Endodermal cell (in vitro differentiated cells): ENCODE measurements at regions not wholly inside any gene's neighbourhood (a gene's known extent, or its start where the extent isn't known, plus 50 kb on each side); places are given as distances from the start of the nearest gene placed in this dataset.

Experiments
- DNase-seq: peaks from one replicate; pipeline ENCODE4 v3.0.0-alpha.2; 2017
- H3K27ac ChIP-seq: 2 replicates; pipeline ENCODE4 v1.5.1; 2013; ENCODE audit warnings: mild to moderate bottlenecking, low read depth, low read length, moderate library complexity
- H3K27me3 ChIP-seq: 2 replicates; pipeline ENCODE4 v1.6.1; 2013; ENCODE audit warnings: mild to moderate bottlenecking, low read length, moderate library complexity; ENCODE audit not compliant: insufficient read depth, control insufficient read depth, poor library complexity, severe bottlenecking
- H3K36me3 ChIP-seq: 2 replicates; pipeline ENCODE4 v1.7.0; 2013; ENCODE audit warnings: mild to moderate bottlenecking, low read length, moderate library complexity; ENCODE audit not compliant: control insufficient read depth, insufficient read depth
- H3K4me1 ChIP-seq: one replicate; pipeline ENCODE4 v1.7.0; 2013; ENCODE audit warnings: low read length; ENCODE audit not compliant: control insufficient read depth, insufficient read depth
- H3K4me3 ChIP-seq: 2 replicates; pipeline ENCODE4 v1.5.1; 2013; ENCODE audit warnings: mild to moderate bottlenecking, low read length, moderate library complexity
- H3K9ac ChIP-seq: 2 replicates; pipeline ENCODE4 v1.6.1; 2013; ENCODE audit warnings: mild to moderate bottlenecking, low read length, moderate library complexity; ENCODE audit not compliant: poor library complexity, severe bottlenecking; ENCODE audit errors: extremely low read depth
- H3K9me3 ChIP-seq: 2 replicates; pipeline ENCODE4 v1.6.1; 2013; ENCODE audit warnings: mild to moderate bottlenecking, low read length, moderate library complexity; ENCODE audit not compliant: control insufficient read depth
- H3K27ac Mint-ChIP-seq: 2 replicates; pipeline ENCODE4 v1.8.0; 2020; ENCODE audit warnings: mixed read lengths
- H3K27me3 Mint-ChIP-seq: 2 replicates; pipeline ENCODE4 v1.8.0; 2021; ENCODE audit warnings: mild to moderate bottlenecking, mixed read lengths; ENCODE audit not compliant: insufficient read depth
- H3K36me3 Mint-ChIP-seq: 2 replicates; pipeline ENCODE4 v1.8.0; 2020; ENCODE audit warnings: low read depth, mixed read lengths
- H3K4me1 Mint-ChIP-seq: 2 replicates; pipeline ENCODE4 v1.8.0; 2020; ENCODE audit warnings: mixed read lengths
- H3K4me3 Mint-ChIP-seq: 2 replicates; pipeline ENCODE4 v1.8.0; 2020; ENCODE audit warnings: mild to moderate bottlenecking, moderate library complexity, mixed read lengths
- H3K9me3 Mint-ChIP-seq: 2 replicates; pipeline ENCODE4 v1.8.0; 2020; ENCODE audit warnings: mild to moderate bottlenecking, mixed read lengths
- WGBS, 2 experiments: methylation state at CpG; one replicate each; pipeline versions ENCODE4 v1.1.5 to v1.1.7; 2013; ENCODE audit warnings: missing lambda C conversion rate in 2 of 2, mixed read lengths in 1 of 2; ENCODE audit not compliant: insufficient coverage in 1 of 2, insufficient read length in 1 of 2; 5-methylcytosine and 5-hydroxymethylcytosine counted together
- TF ChIP-seq, protein P1 (sequence below): fragments of 200-600 bp; sonication (generic); conservative IDR thresholded peaks from 2 replicates; pipeline ENCODE4 v1.5.0; 2021; ENCODE audit warnings: antibody characterized with exemption, mild to moderate bottlenecking

DNA sequence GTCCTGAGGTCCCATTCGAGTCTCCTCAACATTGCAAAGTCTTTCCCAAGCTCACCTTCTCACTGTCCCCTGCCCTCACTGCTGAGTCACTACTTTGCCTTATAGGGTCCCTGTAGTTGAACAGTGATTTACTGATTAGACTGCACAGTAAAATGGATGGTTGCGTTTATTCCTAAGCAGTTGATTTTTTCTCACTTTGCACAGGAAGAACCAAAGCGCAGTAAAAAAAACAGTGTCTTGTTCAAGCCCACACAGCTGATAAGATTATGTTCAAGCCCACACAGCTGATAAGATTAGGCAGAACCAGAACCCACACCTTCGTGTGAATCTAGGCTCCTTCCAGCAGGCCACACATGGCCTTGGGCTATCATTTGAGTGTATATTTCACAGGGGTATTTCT is 215.3 kb upstream of the COPS8 start:
- Mint-ChIP-seq H3K27ac (no peak overlapping the region), H3K36me3 (peaks cover 6% of the 10 kb centered on the region), H3K27me3 (peaks cover 34% of the 10 kb centered on the region), H3K9me3 (peaks cover 27% of the 10 kb centered on the region), H3K4me3 (no peak overlapping the region), H3K4me1 (peaks cover 24% of the 10 kb centered on the region)
- no peaks in the 10 kb centered on the region for H3K36me3 ChIP-seq
- H3K4me3 ChIP-seq, result no peak overlapping the region
- H3K27me3 ChIP-seq, result no peaks in the 10 kb centered on the region
- H3K4me1 ChIP-seq, result peaks cover 3% of the 10 kb centered on the region
- 88 to 89% methylated on average over 2 to 4 of the region's 4 CpGs for whole genome bisulfite sequencing, 2 experiments
- no peak overlapping the region for H3K9ac ChIP-seq
- H3K9me3 ChIP-seq, result peaks cover 14% of the 10 kb centered on the region
- H3K27ac ChIP-seq, result no peak overlapping the region
- TF ChIP-seq, protein P1, sequence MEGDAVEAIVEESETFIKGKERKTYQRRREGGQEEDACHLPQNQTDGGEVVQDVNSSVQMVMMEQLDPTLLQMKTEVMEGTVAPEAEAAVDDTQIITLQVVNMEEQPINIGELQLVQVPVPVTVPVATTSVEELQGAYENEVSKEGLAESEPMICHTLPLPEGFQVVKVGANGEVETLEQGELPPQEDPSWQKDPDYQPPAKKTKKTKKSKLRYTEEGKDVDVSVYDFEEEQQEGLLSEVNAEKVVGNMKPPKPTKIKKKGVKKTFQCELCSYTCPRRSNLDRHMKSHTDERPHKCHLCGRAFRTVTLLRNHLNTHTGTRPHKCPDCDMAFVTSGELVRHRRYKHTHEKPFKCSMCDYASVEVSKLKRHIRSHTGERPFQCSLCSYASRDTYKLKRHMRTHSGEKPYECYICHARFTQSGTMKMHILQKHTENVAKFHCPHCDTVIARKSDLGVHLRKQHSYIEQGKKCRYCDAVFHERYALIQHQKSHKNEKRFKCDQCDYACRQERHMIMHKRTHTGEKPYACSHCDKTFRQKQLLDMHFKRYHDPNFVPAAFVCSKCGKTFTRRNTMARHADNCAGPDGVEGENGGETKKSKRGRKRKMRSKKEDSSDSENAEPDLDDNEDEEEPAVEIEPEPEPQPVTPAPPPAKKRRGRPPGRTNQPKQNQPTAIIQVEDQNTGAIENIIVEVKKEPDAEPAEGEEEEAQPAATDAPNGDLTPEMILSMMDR, result no peak
- peak; percentile 22 for DNase-seq

DNA sequence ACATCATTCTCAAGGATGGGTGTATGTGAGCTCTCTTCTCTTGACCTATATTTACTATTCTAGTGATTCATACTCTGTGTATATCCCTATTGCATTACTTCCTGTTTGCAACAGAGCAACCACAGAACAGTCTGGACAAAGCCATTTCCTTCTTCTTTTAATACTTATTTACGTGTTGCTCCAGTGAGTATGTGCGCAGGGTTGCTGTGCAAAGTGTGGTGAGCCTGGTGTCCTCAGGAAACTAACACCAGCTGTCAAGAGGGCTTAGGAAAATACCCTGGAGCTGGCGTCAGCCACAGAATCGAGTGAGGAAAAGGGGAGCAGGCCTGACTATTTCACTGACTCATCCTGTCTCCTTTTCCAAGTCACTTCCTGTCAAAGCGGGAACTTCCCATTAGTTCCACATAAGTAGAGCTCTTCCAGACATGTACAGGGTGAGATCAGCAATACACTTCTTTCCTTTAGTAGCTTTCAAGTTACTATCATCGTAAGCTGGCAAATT is 214.1 kb upstream of the COPS8 start:
- Mint-ChIP-seq H3K36me3 (no peaks in the 10 kb centered on the region), H3K27me3 (peaks cover 35% of the 10 kb centered on the region), H3K9me3 (peaks cover 15% of the 10 kb centered on the region), H3K27ac (no peak overlapping the region), H3K4me3 (no peak overlapping the region), H3K4me1 (peaks cover 28% of the 10 kb centered on the region)
- DNase-seq, result no peak
- Histone ChIP-seq H3K27me3 (no peaks in the 10 kb centered on the region), H3K9ac (no peak overlapping the region), H3K36me3 (no peaks in the 10 kb centered on the region), H3K4me1 (peaks cover 10% of the 10 kb centered on the region), H3K9me3 (peaks cover 2% of the 10 kb centered on the region), H3K27ac (no peak overlapping the region), H3K4me3 (no peak overlapping the region)
- TF ChIP-seq, protein P1, result no peak
- 83 to 92% methylated on average over 5 to 6 of the region's 6 CpGs for WGBS, 2 experiments

DNA sequence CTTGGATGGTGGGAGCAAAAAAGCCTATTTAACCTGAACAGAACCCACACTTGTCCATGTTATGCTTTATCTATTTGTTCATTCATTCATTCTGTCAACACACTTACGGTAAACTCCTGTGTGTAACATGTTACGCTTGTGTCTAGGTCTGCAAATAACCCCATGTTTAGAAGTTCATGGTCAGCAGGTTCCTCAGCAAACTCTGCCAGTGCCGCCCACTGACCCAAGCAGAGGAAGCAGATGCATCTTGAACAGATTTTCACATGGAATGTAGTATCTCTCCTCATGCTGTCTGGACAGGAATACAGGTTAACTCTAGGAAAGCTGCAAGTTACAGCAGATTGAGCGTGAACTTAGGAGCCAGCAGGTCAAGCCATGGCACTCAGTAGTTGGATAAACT is 213.7 kb upstream of the COPS8 start:
- TF ChIP-seq, protein P1, result no peak
- Histone ChIP-seq H3K9me3 (no peaks in the 10 kb centered on the region), H3K27ac (no peak overlapping the region), H3K9ac (no peak overlapping the region), H3K27me3 (no peaks in the 10 kb centered on the region), H3K4me1 (peaks cover 14% of the 10 kb centered on the region), H3K36me3 (no peaks in the 10 kb centered on the region), H3K4me3 (no peak overlapping the region)
- peaks cover 35% of the 10 kb centered on the region for H3K27me3 Mint-ChIP-seq
- no peak for DNase-seq
- 94 to 100% methylated on average over 3 to 4 of the region's 4 CpGs for WGBS, 2 experiments
- H3K4me3 Mint-ChIP-seq, result no peak overlapping the region
- peaks cover 10% of the 10 kb centered on the region for H3K9me3 Mint-ChIP-seq
- H3K27ac Mint-ChIP-seq, result no peak overlapping the region
- H3K36me3 Mint-ChIP-seq, result no peaks in the 10 kb centered on the region
- peaks cover 32% of the 10 kb centered on the region for H3K4me1 Mint-ChIP-seq
